NCI-H510A (cell line): ENCODE measurements at regions not wholly inside any gene's neighbourhood (a gene's known extent, or its start where the extent isn't known, plus 50 kb on each side); places are given as distances from the start of the nearest gene placed in this dataset.
A peak's percentile ranks its signal among the peaks of the same experiment; 100 is the strongest.

ENCODE experiments used
- DNase-seq: peaks from one replicate; lab custom pipeline; 2025; lab: John Stamatoyannopoulos, UW

- no peak for DNase-seq
Measured at GRCh38 chr1:50358962-50359361, 64.3 kb downstream of the DMRTA2 start.

GRCh38 chr1:50357186-50357585, 66.1 kb downstream of the DMRTA2 start:
- no peak for DNase-seq

GRCh38 chr1:50354813-50355212, 68.4 kb downstream of the DMRTA2 start:
- DNase-seq = no peak

GRCh38 chr1:50352428-50352827, 70.8 kb downstream of the DMRTA2 start:
- no peak for DNase-seq

- DNase-seq = no peak
Measured at GRCh38 chr1:50350868-50351267, 72.4 kb downstream of the DMRTA2 start.

GRCh38 chr1:50350421-50350820, 72.8 kb downstream of the DMRTA2 start:
- DNase-seq = no peak

GRCh38 chr1:50349242-50349565, 74.0 kb downstream of the DMRTA2 start:
- no peak for DNase-seq

GRCh38 chr1:50348449-50349241, 74.6 kb downstream of the DMRTA2 start:
- no peak for DNase-seq

- DNase-seq = no peak
Measured at GRCh38 chr1:50347933-50348332, 75.3 kb downstream of the DMRTA2 start.

GRCh38 chr1:50346621-50347020, 76.6 kb downstream of the DMRTA2 start:
- no peak for DNase-seq

- no peak for DNase-seq
Measured at GRCh38 chr1:50343323-50343722, 79.9 kb downstream of the DMRTA2 start.

- no peak for DNase-seq
Measured at GRCh38 chr1:50342525-50342924, 80.7 kb downstream of the DMRTA2 start.

GRCh38 chr1:50335036-50335435, 88.2 kb downstream of the DMRTA2 start:
- DNase-seq = no peak

- DNase-seq = peak; percentile 21
Measured at GRCh38 chr1:50333595-50333974, 89.7 kb downstream of the DMRTA2 start.

- peak; percentile 45 for DNase-seq
Measured at GRCh38 chr1:50332941-50333594, 90.2 kb downstream of the DMRTA2 start.

GRCh38 chr1:50329332-50329932, 93.8 kb downstream of the DMRTA2 start:
- DNase-seq = no peak

- DNase-seq = no peak
Measured at GRCh38 chr1:50328552-50328951, 94.7 kb downstream of the DMRTA2 start.

GRCh38 chr1:50326026-50326425, 97.2 kb downstream of the DMRTA2 start:
- DNase-seq = no peak

- no peak for DNase-seq
Measured at GRCh38 chr1:50322579-50322978, 100.7 kb downstream of the DMRTA2 start.

- no peak for DNase-seq
Measured at GRCh38 chr1:50318428-50318827, 104.8 kb downstream of the DMRTA2 start.

- DNase-seq = no peak
Measured at GRCh38 chr1:50308878-50309277, 114.4 kb downstream of the DMRTA2 start.

GRCh38 chr1:50305808-50306207, 117.4 kb downstream of the DMRTA2 start:
- no peak for DNase-seq

GRCh38 chr1:50300297-50300696, 122.9 kb downstream of the DMRTA2 start:
- DNase-seq = no peak
